Panc1 (cell line): ENCODE measurements at regions not wholly inside any gene's neighbourhood (a gene's known extent, or its start where the extent isn't known, plus 50 kb on each side); places are given as distances from the start of the nearest gene placed in this dataset.

ENCODE experiments used
- ATAC-seq: fragments of 200-7000 bp; cut with Tn5 transposase; 2 replicates; pipeline ENCODE4 v1.9.1; 2020; ENCODE audit warnings: mild to moderate bottlenecking, moderate library complexity
- BruUV-seq: library from RNA; stranded (reverse); fragments of 400-500 nt; replicated peaks from 2 replicates; lab custom pipeline; 2021; lab: Mats Ljungman, UMichigan
- CTCF ChIA-PET: fragments of 300-600 bp; sonication (Branson Sonifier 250); formaldehyde crosslinking; loops from one replicate; lab custom pipeline; 2022; ENCODE audit warnings: antibody characterized with exemption; lab: Charles Lee
- POLR2A ChIA-PET: fragments of 300-600 bp; sonication (Branson Sonifier 250); formaldehyde crosslinking; loops from one replicate; lab custom pipeline; 2022; ENCODE audit warnings: antibody characterized with exemption; lab: Charles Lee
- DNase-seq: peaks from one replicate; pipeline ENCODE4 v3.0.0-alpha.2; 2010; ENCODE audit warnings: low read depth, low spot score
- H3K27ac ChIP-seq: 2 replicates; pipeline ENCODE4 v1.5.1; 2011; ENCODE audit warnings: mild to moderate bottlenecking, low read length, inconsistent platforms
- H3K27me3 ChIP-seq: fragments of 200-500 bp; sonication (Bioruptor generic); 2 replicates; pipeline ENCODE4 v1.6.0; 2014; ENCODE audit warnings: low read length, inconsistent platforms; ENCODE audit not compliant: control insufficient read depth, insufficient read depth
- H3K36me3 ChIP-seq: fragments of 200-500 bp; sonication (Bioruptor generic); 2 replicates; pipeline ENCODE4 v1.5.1; 2014; ENCODE audit warnings: inconsistent platforms, mild to moderate bottlenecking, low read length, moderate library complexity; ENCODE audit not compliant: control insufficient read depth, insufficient read depth
- H3K4me1 ChIP-seq: 2 replicates; pipeline ENCODE4 v1.5.1; 2011; ENCODE audit warnings: inconsistent platforms, mild to moderate bottlenecking, low read length, moderate library complexity; ENCODE audit not compliant: control insufficient read depth, insufficient read depth
- H3K4me3 ChIP-seq, 2 experiments: 2 replicates each; pipeline ENCODE4 v1.5.1; 2011 to 2012; ENCODE audit warnings: low read depth in 2 of 2, low read length in 2 of 2, mild to moderate bottlenecking in 2 of 2, inconsistent platforms in 1 of 2, moderate library complexity in 1 of 2
- H3K9me3 ChIP-seq: fragments of 200-500 bp; sonication (Bioruptor generic); 2 replicates; pipeline ENCODE4 v1.5.1; 2014; ENCODE audit warnings: low read depth, mild to moderate bottlenecking, inconsistent platforms, low read length, moderate library complexity; ENCODE audit not compliant: control insufficient read depth, insufficient read depth
- POLR2AphosphoS5 ChIP-seq: IDR thresholded peaks from 2 replicates; pipeline ENCODE4 v1.6.1; 2012; ENCODE audit warnings: mild to moderate bottlenecking, low read depth, low read length, moderate library complexity
- SIN3A ChIP-seq: IDR thresholded peaks from 2 replicates; pipeline ENCODE4 v1.6.1; 2012; ENCODE audit warnings: low read depth, mild to moderate bottlenecking, low read length, moderate library complexity, borderline replicate concordance; ENCODE audit not compliant: insufficient read depth
- TCF7L2 ChIP-seq: IDR thresholded peaks from 2 replicates; pipeline ENCODE4 v1.6.1; 2011; ENCODE audit warnings: mild to moderate bottlenecking, low read depth, low read length, inconsistent platforms
- in situ Hi-C: cut with HindIII; loops from 2 replicates; pipeline ENCODE4 v1.10.0; 2016; ENCODE audit warnings: low sequenced_read_pairs, low pct_unique_long_range_greater_than_20kb
- intact Hi-C: fragments of 100-400 bp; cut with micrococcal nuclease; formaldehyde crosslinking; loops from one replicate; pipeline ENCODE4 v1.10.0; 2022; ENCODE audit not compliant: unreplicated experiment
- TF ChIP-seq, protein P1 (sequence below), 2 experiments: IDR thresholded peaks; 2 replicates each; pipeline ENCODE4 v1.6.1; 2011 to 2012; ENCODE audit warnings: low read depth in 2 of 2, control low read depth in 1 of 2, low read length in 1 of 2, mild to moderate bottlenecking in 1 of 2, moderate library complexity in 1 of 2; ENCODE audit not compliant: insufficient read depth in 1 of 2
- TF ChIP-seq, protein P2 (sequence below): fragments of 450-650 bp; IDR thresholded peaks from 2 replicates; pipeline ENCODE4 v1.5.1; 2017; ENCODE audit warnings: mild to moderate bottlenecking

DNA sequence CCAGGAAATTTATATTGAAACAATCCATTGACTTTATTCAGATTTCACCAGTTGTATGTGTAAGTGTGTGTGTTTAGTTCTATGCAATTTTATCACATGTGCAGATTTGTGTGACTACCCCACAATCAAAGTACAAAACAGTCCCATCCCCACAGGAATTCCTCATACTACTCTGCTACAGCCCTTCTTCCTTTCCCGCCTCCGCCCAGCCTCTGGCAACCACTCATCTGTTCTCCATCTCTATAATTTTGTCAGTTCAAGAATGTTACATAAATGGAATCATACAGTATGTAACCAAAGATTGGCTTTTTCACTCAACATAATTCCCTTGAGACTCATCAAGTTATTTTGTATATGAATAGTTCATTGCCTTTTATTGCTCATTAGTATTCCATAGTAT, 289.1 kb downstream of the GADD45G start:
- ChIA-PET POLR2A (no interaction called here), CTCF (no interaction called here)
- DNase-seq (no peak), ATAC-seq (no peak)
- BruUV-seq = no TSS peak
- Histone ChIP-seq H3K9me3 (no peaks in the 10 kb centered on the region), H3K4me3 (no peak overlapping the region), H3K36me3 (no peaks in the 10 kb centered on the region), H3K4me1 (no peaks in the 10 kb centered on the region), H3K27me3 (no peaks in the 10 kb centered on the region; the same call in 1 of the 2 replicates), H3K27ac (no peak overlapping the region)
- intact Hi-C loops (no loop called here), in situ Hi-C loops (no loop called here)
- TF ChIP-seq, protein P1, sequence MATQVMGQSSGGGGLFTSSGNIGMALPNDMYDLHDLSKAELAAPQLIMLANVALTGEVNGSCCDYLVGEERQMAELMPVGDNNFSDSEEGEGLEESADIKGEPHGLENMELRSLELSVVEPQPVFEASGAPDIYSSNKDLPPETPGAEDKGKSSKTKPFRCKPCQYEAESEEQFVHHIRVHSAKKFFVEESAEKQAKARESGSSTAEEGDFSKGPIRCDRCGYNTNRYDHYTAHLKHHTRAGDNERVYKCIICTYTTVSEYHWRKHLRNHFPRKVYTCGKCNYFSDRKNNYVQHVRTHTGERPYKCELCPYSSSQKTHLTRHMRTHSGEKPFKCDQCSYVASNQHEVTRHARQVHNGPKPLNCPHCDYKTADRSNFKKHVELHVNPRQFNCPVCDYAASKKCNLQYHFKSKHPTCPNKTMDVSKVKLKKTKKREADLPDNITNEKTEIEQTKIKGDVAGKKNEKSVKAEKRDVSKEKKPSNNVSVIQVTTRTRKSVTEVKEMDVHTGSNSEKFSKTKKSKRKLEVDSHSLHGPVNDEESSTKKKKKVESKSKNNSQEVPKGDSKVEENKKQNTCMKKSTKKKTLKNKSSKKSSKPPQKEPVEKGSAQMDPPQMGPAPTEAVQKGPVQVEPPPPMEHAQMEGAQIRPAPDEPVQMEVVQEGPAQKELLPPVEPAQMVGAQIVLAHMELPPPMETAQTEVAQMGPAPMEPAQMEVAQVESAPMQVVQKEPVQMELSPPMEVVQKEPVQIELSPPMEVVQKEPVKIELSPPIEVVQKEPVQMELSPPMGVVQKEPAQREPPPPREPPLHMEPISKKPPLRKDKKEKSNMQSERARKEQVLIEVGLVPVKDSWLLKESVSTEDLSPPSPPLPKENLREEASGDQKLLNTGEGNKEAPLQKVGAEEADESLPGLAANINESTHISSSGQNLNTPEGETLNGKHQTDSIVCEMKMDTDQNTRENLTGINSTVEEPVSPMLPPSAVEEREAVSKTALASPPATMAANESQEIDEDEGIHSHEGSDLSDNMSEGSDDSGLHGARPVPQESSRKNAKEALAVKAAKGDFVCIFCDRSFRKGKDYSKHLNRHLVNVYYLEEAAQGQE (IDR thresholded peaks at IDR 0.05; ENCODE audit: insufficient read depth in 1 of 2, low read depth in 2 of 2, low read length in 1 of 2) = no peak
- no peak for TF ChIP-seq SIN3A
- no peak for TF ChIP-seq TCF7L2
- TF ChIP-seq, protein P2, sequence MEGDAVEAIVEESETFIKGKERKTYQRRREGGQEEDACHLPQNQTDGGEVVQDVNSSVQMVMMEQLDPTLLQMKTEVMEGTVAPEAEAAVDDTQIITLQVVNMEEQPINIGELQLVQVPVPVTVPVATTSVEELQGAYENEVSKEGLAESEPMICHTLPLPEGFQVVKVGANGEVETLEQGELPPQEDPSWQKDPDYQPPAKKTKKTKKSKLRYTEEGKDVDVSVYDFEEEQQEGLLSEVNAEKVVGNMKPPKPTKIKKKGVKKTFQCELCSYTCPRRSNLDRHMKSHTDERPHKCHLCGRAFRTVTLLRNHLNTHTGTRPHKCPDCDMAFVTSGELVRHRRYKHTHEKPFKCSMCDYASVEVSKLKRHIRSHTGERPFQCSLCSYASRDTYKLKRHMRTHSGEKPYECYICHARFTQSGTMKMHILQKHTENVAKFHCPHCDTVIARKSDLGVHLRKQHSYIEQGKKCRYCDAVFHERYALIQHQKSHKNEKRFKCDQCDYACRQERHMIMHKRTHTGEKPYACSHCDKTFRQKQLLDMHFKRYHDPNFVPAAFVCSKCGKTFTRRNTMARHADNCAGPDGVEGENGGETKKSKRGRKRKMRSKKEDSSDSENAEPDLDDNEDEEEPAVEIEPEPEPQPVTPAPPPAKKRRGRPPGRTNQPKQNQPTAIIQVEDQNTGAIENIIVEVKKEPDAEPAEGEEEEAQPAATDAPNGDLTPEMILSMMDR = no peak
- no peak for TF ChIP-seq POLR2AphosphoS5

DNA sequence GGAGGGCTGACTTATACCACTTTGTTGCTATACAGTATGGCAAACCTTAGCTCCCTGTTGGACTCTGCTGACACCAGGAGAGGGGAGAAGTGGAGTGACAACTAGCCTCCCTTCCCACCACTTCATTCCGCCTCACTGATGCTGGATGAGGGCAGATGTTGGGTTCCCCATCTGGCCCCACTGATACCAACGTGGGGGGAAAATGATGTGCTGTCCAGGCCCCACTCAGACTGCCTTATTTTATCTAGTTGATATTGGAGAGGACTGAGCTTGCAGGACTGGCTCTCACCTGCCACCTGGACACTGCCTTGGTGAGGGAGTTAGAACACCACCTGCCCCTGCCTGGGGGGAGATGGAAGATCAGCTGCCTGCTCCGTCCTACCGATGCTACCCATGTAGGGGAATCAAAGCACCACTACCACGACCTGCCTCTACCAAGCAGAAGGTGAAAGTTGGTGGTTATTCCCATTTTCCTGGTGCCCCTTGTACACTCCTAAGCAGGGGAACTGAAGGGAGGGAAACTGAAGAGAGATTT, 292.1 kb downstream of the GADD45G start:
- BruUV-seq = no TSS peak
- CTCF ChIA-PET = no interaction called here
- H3K4me3 ChIP-seq = no peak overlapping the region
- no peaks in the 10 kb centered on the region for H3K4me1 ChIP-seq
- POLR2A ChIA-PET = no interaction called here
- no peak for DNase-seq
- no peak for ATAC-seq
- H3K27me3 ChIP-seq = no peaks in the 10 kb centered on the region; the same call in 1 of the 2 replicates
- no peaks in the 10 kb centered on the region for H3K9me3 ChIP-seq
- TF ChIP-seq SIN3A = no peak
- TF ChIP-seq, protein P2 = no peak
- TF ChIP-seq POLR2AphosphoS5 = no peak
- no peak for TF ChIP-seq TCF7L2
- H3K27ac ChIP-seq = no peak overlapping the region
- in situ Hi-C loops (no loop called here), intact Hi-C loops (no loop called here)
- H3K36me3 ChIP-seq = no peaks in the 10 kb centered on the region
